Upper lobe of left lung (tissue), 4 donors: ENCODE measurements at regions not wholly inside any gene's neighbourhood (a gene's known extent, or its start where the extent isn't known, plus 50 kb on each side); places are given as distances from the start of the nearest gene placed in this dataset.

ENCODE experiments used
- CTCF ChIP-seq, 6 experiments: fragments of 450-650 bp in 4 of 6; fragments of 200-600 bp in 2 of 6; sonication (generic) in 2 of 6; IDR thresholded peaks; one replicate each; pipeline ENCODE4 v1.5.1; 2016 to 2019; ENCODE audit warnings: antibody characterized with exemption in 6 of 6
- POLR2A ChIP-seq, 4 donors: fragments of 450-650 bp; IDR thresholded peaks; one replicate each; pipeline ENCODE4 v1.5.1; 2016 to 2017; ENCODE audit warnings: antibody characterized with exemption in 4 of 4, mild to moderate bottlenecking in 2 of 4

DNA sequence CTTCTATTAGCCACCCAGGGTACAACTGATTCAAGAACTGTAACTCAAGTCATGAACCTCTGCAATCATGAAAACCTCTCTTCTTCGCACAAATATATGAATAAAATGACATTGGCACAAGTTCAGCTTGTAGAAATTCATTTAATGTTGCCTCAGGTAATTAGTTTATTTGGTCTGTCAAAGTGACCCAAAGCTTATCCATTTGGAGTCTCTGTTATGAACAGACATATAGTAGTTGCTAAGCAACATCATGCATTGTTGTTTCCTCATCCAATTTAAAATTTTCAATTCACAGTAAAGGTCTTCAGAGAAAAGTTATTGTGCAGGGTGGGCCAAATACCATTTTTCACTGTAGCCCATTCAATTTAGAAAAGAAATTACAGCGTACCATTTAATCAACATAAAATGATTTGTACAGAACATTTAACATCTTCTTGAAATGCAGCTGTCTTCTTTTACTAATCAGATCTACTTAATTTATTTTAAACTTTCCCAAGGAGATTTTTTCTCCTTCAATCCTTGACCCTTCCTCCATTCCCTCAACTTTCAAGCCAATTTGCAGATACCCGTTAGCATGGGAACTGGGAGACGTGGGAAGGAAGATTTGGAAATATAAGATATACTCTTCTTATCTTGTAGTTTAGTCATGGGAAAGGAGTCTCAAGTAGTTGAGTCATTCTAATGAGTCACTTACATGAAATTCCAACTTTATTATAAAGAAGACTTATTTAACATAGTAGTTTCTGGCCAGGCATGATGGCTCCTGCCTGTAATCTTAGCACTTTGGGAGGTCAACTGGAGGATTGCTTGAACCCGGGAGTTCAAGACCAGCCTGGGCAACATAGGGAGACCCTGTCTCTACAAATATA is 231.3 kb downstream of the ATPSCKMT start:
- no peak for TF ChIP-seq POLR2A (IDR thresholded peaks at IDR 0.05)
- no peak for TF ChIP-seq CTCF (IDR thresholded peaks at IDR 0.05)
